ENCODE measurements at regions not wholly inside any gene's neighbourhood (a gene's known extent, or its start where the extent isn't known, plus 50 kb on each side); places are given as distances from the start of the nearest gene placed in this dataset.

GRCh38 chr3:87077355-87077754, 86.4 kb upstream of the VGLL3 start:
- Histone ChIP-seq H3K27ac (ENCODE audit: control insufficient read depth, insufficient read depth, low read length) (no peak overlapping the region), H3K27me3 (ENCODE audit: control insufficient read depth, extremely low read depth, insufficient read depth, low read length) (no peaks in the 10 kb centered on the region), H4K20me1 (ENCODE audit: control insufficient read depth, extremely low read depth, insufficient read depth, low read length) (no peaks in the 10 kb centered on the region), H3K36me3 (ENCODE audit: control insufficient read depth in 2 of 2, extremely low read depth in 1 of 2, insufficient read depth in 2 of 2, low read length in 2 of 2) (no peaks in the 10 kb centered on the region), H3K9me3 (ENCODE audit: control insufficient read depth, low read depth, low read length) (no peaks in the 10 kb centered on the region), H3K4me2 (ENCODE audit: control insufficient read depth, extremely low read depth, insufficient read depth, low read depth, low read length) (no peak overlapping the region), H3K9me1 (ENCODE audit: control insufficient read depth, extremely low read depth, insufficient read depth, low read length) (no peaks in the 10 kb centered on the region), H3K4me1 (ENCODE audit: control insufficient read depth, extremely low read depth, insufficient read depth, low read length) (no peaks in the 10 kb centered on the region), H3K9ac (ENCODE audit: control insufficient read depth, extremely low read depth, insufficient read depth, low read length) (no peak overlapping the region), H3K79me2 (ENCODE audit: control insufficient read depth, insufficient read depth, low read length) (no peaks in the 10 kb centered on the region), H2AFZ (ENCODE audit: control insufficient read depth, low read length) (no peak overlapping the region), H3K4me3 (ENCODE audit: control insufficient read depth in 2 of 3, extremely low read depth in 1 of 3, insufficient read depth in 2 of 3, low read depth in 1 of 3, low read length in 3 of 3) (no peak overlapping the region)
- dilution Hi-C loops (cut with MboI; ENCODE audit: extremely low pct_ligation_motif_present, low sequenced_read_pairs): no loop called here
- TF ChIP-seq CTCF (optimal IDR thresholded peaks at IDR 0.05 in 1 of 3, IDR thresholded peaks at IDR 0.05 in 1 of 3, conservative IDR thresholded peaks at IDR 0.05 in 1 of 3; ENCODE audit: extremely low read depth in 1 of 3, insufficient read depth in 2 of 3, low read length in 3 of 3): no peak
- TF ChIP-seq EZH2 (IDR thresholded peaks at IDR 0.05; ENCODE audit: low read length): no peak
- DNase-seq (ENCODE audit: low read depth, low spot score) (no peak), FAIRE-seq (no peak)

- no peak overlapping the region for H3K9ac ChIP-seq (ENCODE audit: control insufficient read depth, extremely low read depth, insufficient read depth, low read length)
- dilution Hi-C loops (cut with MboI; ENCODE audit: extremely low pct_ligation_motif_present, low sequenced_read_pairs): no loop called here
- H3K4me1 ChIP-seq (ENCODE audit: control insufficient read depth, extremely low read depth, insufficient read depth, low read length): no peaks in the 10 kb centered on the region
- no peaks in the 10 kb centered on the region for H3K9me1 ChIP-seq (ENCODE audit: control insufficient read depth, extremely low read depth, insufficient read depth, low read length)
- no peaks in the 10 kb centered on the region for H3K36me3 ChIP-seq (ENCODE audit: control insufficient read depth in 2 of 2, extremely low read depth in 1 of 2, insufficient read depth in 2 of 2, low read length in 2 of 2)
- no peak overlapping the region for H3K27ac ChIP-seq (ENCODE audit: control insufficient read depth, insufficient read depth, low read length)
- no peak for DNase-seq (ENCODE audit: low read depth, low spot score)
- FAIRE-seq: no peak
- no peaks in the 10 kb centered on the region for H3K79me2 ChIP-seq (ENCODE audit: control insufficient read depth, insufficient read depth, low read length)
- no peak overlapping the region for H2AFZ ChIP-seq (ENCODE audit: control insufficient read depth, low read length)
- no peak overlapping the region for H3K4me3 ChIP-seq (ENCODE audit: control insufficient read depth in 2 of 3, extremely low read depth in 1 of 3, insufficient read depth in 2 of 3, low read depth in 1 of 3, low read length in 3 of 3)
- H3K4me2 ChIP-seq (ENCODE audit: control insufficient read depth, extremely low read depth, insufficient read depth, low read depth, low read length): no peak overlapping the region
- no peaks in the 10 kb centered on the region for H3K9me3 ChIP-seq (ENCODE audit: control insufficient read depth, low read depth, low read length)
- no peaks in the 10 kb centered on the region for H4K20me1 ChIP-seq (ENCODE audit: control insufficient read depth, extremely low read depth, insufficient read depth, low read length)
- H3K27me3 ChIP-seq (ENCODE audit: control insufficient read depth, extremely low read depth, insufficient read depth, low read length): no peaks in the 10 kb centered on the region
- no peak for TF ChIP-seq EZH2 (IDR thresholded peaks at IDR 0.05; ENCODE audit: low read length)
- TF ChIP-seq CTCF (optimal IDR thresholded peaks at IDR 0.05 in 1 of 3, IDR thresholded peaks at IDR 0.05 in 1 of 3, conservative IDR thresholded peaks at IDR 0.05 in 1 of 3; ENCODE audit: extremely low read depth in 1 of 3, insufficient read depth in 2 of 3, low read length in 3 of 3): no peak
These were observed 86.0 kb upstream of the VGLL3 start for GRCh38 chr3:87076946-87077345.
